ENCODE measurements at regions not wholly inside any gene's neighbourhood (a gene's known extent, or its start where the extent isn't known, plus 50 kb on each side); places are given as distances from the start of the nearest gene placed in this dataset.

DNA sequence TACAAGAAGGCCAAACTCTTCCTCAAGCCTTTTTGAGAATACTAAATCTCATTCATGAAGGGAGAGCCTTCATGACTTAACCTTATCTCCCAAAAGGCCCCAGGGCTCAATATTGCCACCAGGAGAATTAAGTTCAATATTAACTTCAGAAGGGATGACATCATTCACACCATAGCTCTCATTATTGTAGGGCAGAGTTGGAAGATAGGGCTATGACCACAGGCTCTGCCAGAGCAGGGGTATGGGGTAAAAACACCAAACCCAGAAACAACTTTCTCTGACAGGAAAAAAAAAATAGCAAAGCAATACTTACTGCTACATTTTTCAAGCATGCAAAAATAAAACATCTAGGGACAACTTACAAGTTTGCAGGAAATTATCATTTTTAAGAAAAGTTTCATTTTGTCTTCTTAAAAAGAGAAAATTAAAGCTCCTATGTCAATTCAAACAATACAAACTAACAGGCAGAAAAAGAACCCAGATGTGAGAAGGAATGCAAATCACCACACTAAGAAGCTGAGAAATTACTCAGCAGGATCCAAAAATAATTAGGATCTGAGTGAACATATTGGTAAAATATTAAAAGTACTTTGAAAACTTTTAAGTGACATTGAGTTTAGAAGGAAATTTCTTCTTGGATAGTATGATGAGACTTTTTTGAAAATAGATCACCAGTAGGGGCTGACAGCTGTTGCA, 1156.5 kb downstream of the NCAM2 start:
- TF ChIP-seq, protein P1, sequence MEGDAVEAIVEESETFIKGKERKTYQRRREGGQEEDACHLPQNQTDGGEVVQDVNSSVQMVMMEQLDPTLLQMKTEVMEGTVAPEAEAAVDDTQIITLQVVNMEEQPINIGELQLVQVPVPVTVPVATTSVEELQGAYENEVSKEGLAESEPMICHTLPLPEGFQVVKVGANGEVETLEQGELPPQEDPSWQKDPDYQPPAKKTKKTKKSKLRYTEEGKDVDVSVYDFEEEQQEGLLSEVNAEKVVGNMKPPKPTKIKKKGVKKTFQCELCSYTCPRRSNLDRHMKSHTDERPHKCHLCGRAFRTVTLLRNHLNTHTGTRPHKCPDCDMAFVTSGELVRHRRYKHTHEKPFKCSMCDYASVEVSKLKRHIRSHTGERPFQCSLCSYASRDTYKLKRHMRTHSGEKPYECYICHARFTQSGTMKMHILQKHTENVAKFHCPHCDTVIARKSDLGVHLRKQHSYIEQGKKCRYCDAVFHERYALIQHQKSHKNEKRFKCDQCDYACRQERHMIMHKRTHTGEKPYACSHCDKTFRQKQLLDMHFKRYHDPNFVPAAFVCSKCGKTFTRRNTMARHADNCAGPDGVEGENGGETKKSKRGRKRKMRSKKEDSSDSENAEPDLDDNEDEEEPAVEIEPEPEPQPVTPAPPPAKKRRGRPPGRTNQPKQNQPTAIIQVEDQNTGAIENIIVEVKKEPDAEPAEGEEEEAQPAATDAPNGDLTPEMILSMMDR (IDR thresholded peaks at IDR 0.05) = no peak
- TF ChIP-seq ATF1 (CRISPR knock-in tag; IDR thresholded peaks at IDR 0.05) = no peak

Data from WTC11 (cell line).